Astrocyte of the spinal cord (primary cell): ENCODE measurements at regions not wholly inside any gene's neighbourhood (a gene's known extent, or its start where the extent isn't known, plus 50 kb on each side); places are given as distances from the start of the nearest gene placed in this dataset.

Source experiments
- DNase-seq: peaks from one replicate; pipeline ENCODE4 v3.0.0; 2011; ENCODE audit warnings: low read depth, low spot score
- H3K4me3 ChIP-seq: 2 replicates; pipeline ENCODE4 v1.5.1; 2011; ENCODE audit warnings: low read depth, mild to moderate bottlenecking, low read length, moderate library complexity
- in situ Hi-C: cut with HindIII; loops from 2 replicates; pipeline ENCODE4 v1.10.0; 2017; ENCODE audit warnings: low sequenced_read_pairs
- TF ChIP-seq, protein P1 (sequence below): IDR thresholded peaks from 2 replicates; pipeline ENCODE4 v1.5.1; 2012; ENCODE audit warnings: low read depth, mild to moderate bottlenecking, low read length, inconsistent platforms

DNA sequence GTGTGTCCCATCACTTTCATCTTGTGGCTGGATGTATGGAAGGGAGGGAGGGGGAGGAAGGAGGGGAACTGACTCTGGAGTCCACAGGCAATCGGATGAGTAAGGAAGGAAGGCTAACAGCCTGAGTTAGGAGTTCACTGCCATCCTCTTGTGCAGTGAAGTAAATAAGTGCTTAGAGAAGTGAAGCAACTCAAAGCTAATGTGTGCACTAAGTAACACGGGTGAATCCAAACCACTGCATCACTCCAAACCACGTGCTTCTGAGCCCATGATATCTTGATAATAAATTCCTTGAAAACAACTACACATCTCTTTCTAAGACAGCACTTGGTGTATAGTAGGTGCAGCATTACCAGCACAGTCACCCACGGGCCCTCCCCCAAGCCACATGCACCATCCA lies 69.6 kb upstream of the OLFM1 start:
- DNase-seq, result no peak
- TF ChIP-seq, protein P1, sequence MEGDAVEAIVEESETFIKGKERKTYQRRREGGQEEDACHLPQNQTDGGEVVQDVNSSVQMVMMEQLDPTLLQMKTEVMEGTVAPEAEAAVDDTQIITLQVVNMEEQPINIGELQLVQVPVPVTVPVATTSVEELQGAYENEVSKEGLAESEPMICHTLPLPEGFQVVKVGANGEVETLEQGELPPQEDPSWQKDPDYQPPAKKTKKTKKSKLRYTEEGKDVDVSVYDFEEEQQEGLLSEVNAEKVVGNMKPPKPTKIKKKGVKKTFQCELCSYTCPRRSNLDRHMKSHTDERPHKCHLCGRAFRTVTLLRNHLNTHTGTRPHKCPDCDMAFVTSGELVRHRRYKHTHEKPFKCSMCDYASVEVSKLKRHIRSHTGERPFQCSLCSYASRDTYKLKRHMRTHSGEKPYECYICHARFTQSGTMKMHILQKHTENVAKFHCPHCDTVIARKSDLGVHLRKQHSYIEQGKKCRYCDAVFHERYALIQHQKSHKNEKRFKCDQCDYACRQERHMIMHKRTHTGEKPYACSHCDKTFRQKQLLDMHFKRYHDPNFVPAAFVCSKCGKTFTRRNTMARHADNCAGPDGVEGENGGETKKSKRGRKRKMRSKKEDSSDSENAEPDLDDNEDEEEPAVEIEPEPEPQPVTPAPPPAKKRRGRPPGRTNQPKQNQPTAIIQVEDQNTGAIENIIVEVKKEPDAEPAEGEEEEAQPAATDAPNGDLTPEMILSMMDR, result no peak
- H3K4me3 ChIP-seq, result no peak overlapping the region
- in situ Hi-C loops, result no loop called here

DNA sequence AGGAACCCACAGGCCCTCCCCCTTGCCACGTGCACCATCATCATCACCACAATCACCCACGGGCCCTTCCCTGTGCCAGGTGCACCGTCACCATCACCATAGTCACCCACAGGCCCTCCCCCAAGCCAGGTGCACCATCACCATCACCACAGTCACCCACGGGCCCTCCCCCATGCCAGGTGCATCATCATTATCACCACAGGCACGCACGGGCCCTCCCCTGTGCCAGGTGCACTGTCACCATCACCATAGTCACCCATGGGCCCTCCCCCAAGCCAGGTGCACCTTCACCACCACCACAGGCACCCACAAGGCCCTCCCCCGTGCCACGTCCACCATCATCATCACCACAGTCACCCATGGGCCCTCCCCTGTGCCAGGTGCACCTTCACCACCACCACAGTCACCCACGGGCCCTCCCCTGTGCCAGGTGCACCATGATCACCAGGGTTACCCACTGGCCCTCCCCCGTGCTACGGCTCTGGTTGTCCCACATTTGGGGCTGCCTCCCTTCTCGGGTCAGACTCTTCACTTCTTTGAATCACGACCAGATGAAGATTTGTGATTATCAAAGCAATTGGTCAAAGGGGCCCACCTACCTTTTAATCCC lies 69.1 kb upstream of the OLFM1 start:
- TF ChIP-seq, protein P1, result no peak
- in situ Hi-C loops, result no loop called here
- DNase-seq, result no peak
- H3K4me3 ChIP-seq, result no peak overlapping the region

DNA sequence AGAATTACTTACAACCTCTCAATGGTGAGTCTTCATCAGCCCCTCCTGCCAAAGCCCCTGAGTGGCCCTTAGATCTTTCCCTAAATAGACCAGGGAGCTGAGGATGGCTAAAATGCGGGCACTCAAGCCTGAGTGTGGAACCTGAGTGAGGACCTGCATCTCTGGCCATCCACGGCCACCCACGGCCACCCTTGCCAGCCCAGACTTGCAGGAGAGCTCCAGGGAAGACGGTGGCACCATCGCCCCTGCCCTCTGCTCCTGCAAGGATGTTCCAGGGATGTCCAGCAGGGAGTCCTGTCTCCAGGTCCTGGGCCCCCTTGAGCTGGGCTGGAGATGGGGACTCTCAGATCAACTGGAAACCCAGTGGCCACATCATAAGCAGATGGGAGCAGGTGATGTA lies 68.2 kb upstream of the OLFM1 start:
- no peak overlapping the region for H3K4me3 ChIP-seq
- TF ChIP-seq, protein P1, result no peak
- DNase-seq, result no peak
- in situ Hi-C loops, result no loop called here

DNA sequence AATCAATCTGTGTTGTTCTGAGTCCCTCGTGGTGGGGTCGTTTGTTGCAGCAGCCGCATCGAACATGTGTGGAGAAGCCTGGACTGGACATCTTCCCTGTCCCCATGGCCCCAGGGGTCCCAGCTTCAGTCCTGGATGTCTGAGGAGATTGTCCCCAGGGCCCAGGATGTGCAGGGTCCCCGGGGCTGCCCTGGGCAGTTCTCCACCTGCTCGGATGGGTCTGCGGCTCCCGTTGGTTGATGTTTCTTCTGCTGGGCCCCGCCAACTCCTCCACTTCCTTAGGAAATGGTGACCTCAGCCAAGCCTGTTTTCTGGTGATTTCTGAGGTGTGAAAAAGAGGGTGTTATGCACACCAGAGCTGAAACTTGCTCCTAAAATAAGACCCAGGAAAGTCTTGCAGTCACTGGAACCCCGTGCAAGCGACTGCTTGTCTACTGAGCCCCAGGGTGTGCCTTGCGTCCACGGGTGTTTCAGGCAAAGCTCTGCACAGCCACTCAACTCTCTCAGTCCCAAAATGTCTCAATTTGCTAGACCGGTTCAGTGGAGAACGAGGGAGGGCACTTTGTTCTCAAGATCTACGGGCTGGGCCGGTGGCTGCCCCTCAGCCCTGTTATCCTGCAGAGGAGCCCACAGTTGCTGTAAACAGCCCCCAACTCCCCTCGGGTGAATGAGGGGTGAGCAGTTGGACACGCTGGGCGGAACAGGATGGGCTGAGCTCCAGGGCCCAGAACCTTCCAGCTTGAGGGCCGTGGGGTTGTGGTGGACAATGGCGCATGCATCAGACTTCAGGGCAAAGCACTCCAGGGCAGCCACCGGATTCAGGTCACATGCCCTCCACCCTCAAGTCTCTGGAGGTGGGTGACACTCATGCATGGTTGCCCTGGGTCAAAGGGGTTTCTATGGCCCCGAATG lies 66.7 kb upstream of the OLFM1 start:
- in situ Hi-C loops, result no loop called here
- DNase-seq, result no peak
- TF ChIP-seq, protein P1, result no peak
- H3K4me3 ChIP-seq, result no peak overlapping the region

DNA sequence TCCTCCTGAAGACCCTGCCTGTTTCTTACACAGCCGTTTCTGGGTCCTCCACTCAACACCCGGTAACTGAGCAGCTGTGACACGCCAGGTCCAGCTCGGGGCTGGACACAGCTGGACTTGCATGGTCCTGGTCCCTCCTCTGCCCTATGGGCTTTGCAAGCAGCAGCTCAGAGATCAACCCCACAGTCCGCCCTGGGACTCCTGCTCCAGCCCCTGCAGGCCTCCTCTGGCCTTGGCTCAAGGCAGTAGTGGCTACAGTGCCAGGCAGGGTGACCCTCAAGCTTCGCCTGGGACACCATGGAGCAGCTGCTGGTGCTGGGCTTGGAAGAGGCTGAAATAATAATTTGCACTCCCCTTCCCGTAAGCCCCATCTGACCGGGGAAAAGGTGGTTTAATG lies 66.1 kb upstream of the OLFM1 start:
- in situ Hi-C loops, result no loop called here
- TF ChIP-seq, protein P1, result no peak
- no peak for DNase-seq
- no peak overlapping the region for H3K4me3 ChIP-seq

DNA sequence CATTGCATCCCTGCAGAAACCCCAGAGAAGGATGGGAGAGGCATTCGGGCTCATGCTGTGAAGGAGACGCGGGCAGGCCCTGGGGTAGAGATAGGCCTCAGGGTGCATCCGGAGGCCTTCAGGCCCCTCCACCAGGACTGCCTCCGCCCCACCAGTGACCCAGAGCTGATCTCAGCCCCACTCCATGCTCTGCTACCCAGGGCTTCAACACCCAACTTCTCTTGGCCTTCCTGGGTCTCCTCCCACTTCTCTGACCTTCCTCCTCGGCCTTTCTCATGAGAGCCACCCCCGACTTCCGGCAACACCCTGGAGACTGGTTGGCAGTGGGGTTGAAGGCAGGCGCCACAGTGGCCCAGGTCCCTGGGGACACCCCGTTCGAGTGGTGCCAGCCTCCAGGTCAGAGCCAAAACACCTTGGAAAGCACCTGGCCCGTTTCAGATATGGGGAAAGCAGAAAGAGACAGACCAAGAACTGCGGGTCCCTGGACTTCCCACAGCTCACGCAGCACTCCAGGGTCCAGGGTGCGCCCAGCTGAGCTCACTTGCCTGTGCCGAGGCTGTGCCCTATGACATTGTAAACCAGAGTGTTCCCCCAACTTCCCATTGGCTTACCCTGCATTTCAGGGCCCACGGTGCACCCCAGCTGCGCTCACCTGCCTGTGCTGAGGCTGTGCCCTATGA lies 65.1 kb upstream of the OLFM1 start:
- in situ Hi-C loops, result no loop called here
- TF ChIP-seq, protein P1, result no peak
- H3K4me3 ChIP-seq, result no peak overlapping the region

More for the DNA sequence above, 65.1 kb upstream of the OLFM1 start:
- DNase-seq, result no peak
